ENCODE measurements at regions not wholly inside any gene's neighbourhood (a gene's known extent, or its start where the extent isn't known, plus 50 kb on each side); places are given as distances from the start of the nearest gene placed in this dataset.
"Not testable (repeated sequence)": the region's sequence is repeated elsewhere in the genome, so short reads cannot be mapped to it uniquely, and the experiment has no call there.

- not testable (repeated sequence) for DNase-seq (ENCODE audit: low read depth in 4 of 4, low spot score in 3 of 4)
Measured at GRCh38 chr16:35169324-35169723, 1709.9 kb downstream of the TP53TG3F start.

GRCh38 chr16:35170061-35170460 is 1710.6 kb downstream of the TP53TG3F start:
- DNase-seq (ENCODE audit: low read depth in 4 of 4, low spot score in 3 of 4), result not testable (repeated sequence)

- DNase-seq (ENCODE audit: low read depth in 4 of 4, low spot score in 3 of 4), result no peak
Measured at GRCh38 chr16:35170610-35171009, 1711.2 kb downstream of the TP53TG3F start.

GRCh38 chr16:35171106-35171505 is 1711.7 kb downstream of the TP53TG3F start:
- no peak for DNase-seq (ENCODE audit: low read depth in 4 of 4, low spot score in 3 of 4)

- no peak for DNase-seq (ENCODE audit: low read depth in 4 of 4, low spot score in 3 of 4)
Measured at GRCh38 chr16:35173295-35173694, 1713.9 kb downstream of the TP53TG3F start.

GRCh38 chr16:35174016-35174415 is 1714.6 kb downstream of the TP53TG3F start:
- no peak for DNase-seq (ENCODE audit: low read depth in 4 of 4, low spot score in 3 of 4)

GRCh38 chr16:35176449-35176848 is 1717.0 kb downstream of the TP53TG3F start:
- DNase-seq (ENCODE audit: low read depth in 4 of 4, low spot score in 3 of 4), result no peak

- DNase-seq (ENCODE audit: low read depth in 4 of 4, low spot score in 3 of 4), result no peak
Measured at GRCh38 chr16:35177851-35178250, 1718.4 kb downstream of the TP53TG3F start.

GRCh38 chr16:35180970-35181369 is 1721.6 kb downstream of the TP53TG3F start:
- DNase-seq (ENCODE audit: low read depth in 4 of 4, low spot score in 3 of 4), result no peak

- DNase-seq (ENCODE audit: low read depth in 4 of 4, low spot score in 3 of 4), result no peak
Measured at GRCh38 chr16:35181422-35182030, 1722.1 kb downstream of the TP53TG3F start.

GRCh38 chr16:35182043-35182677 is 1722.7 kb downstream of the TP53TG3F start:
- no peak for DNase-seq (ENCODE audit: low read depth in 4 of 4, low spot score in 3 of 4)

- DNase-seq (ENCODE audit: low read depth in 4 of 4, low spot score in 3 of 4), result no peak
Measured at GRCh38 chr16:35182943-35183550, 1723.6 kb downstream of the TP53TG3F start.

GRCh38 chr16:35184356-35184870 is 1725.0 kb downstream of the TP53TG3F start:
- no peak for DNase-seq (ENCODE audit: low read depth in 4 of 4, low spot score in 3 of 4)

GRCh38 chr16:35185366-35186044 is 1726.1 kb downstream of the TP53TG3F start:
- no peak for DNase-seq (ENCODE audit: low read depth in 4 of 4, low spot score in 3 of 4)

- no peak for DNase-seq (ENCODE audit: low read depth in 4 of 4, low spot score in 3 of 4)
Measured at GRCh38 chr16:35186045-35186759, 1726.8 kb downstream of the TP53TG3F start.

GRCh38 chr16:35187665-35188225 is 1728.3 kb downstream of the TP53TG3F start:
- no peak for DNase-seq (ENCODE audit: low read depth in 4 of 4, low spot score in 3 of 4)

GRCh38 chr16:35188288-35189155 is 1729.1 kb downstream of the TP53TG3F start:
- no peak for DNase-seq (ENCODE audit: low read depth in 4 of 4, low spot score in 3 of 4)

GRCh38 chr16:35192993-35193392 is 1733.6 kb downstream of the TP53TG3F start:
- DNase-seq (ENCODE audit: low read depth in 4 of 4, low spot score in 3 of 4), result no peak

GRCh38 chr16:35193956-35194355 is 1734.5 kb downstream of the TP53TG3F start:
- DNase-seq (ENCODE audit: low read depth in 4 of 4, low spot score in 3 of 4), result no peak
